ENCODE measurements at regions not wholly inside any gene's neighbourhood (a gene's known extent, or its start where the extent isn't known, plus 50 kb on each side); places are given as distances from the start of the nearest gene placed in this dataset.

DNA sequence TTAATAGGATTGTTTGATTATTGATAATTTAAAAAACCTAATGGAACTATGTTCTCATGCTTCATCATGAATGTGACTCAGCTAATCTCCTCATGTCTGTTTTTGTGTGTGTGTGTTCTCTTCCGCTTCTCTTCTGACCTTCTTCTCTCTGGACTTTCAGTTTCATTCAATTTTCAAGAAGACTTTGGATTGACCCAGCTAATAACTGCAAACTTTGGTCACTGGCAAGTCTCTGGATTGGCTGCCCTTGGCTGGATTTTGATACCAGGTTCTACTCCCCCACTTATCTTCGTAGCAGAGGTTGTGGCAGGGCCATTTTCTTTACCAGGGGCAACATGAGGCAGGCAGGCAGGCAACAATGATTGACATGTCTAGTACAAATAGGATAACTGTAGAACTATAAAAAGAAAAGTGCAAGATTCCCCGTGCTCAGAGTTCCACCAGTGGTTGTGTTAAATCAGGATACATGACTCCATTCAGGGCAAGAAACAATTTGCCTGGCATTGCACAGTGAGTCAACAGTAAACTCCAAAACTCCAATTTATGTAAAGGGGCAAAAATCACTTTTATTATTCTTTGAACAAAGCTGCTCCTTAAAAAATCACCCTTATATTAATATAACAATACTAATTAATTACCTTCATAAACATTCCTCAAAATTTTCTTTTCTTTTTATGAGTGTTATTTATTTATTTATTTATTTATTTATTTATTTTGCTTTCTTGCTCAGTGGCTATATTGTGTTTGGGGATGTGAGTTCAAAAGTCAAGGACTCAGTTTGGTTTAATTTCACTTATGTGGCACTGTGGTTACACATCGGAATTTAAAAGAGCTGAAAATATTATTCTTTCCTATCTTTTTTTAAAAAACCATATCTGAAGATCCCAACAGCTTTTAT, 167.6 kb downstream of the RND3 start:
- WGBS, 3 donors, result 78 to 82% (median 79%) methylated on average over 4 of the region's 4 CpGs
- Histone ChIP-seq H3K27ac (no peak overlapping the region), H3K36me3 (no peaks in the 10 kb centered on the region), H3K27me3 (no peaks in the 10 kb centered on the region), H3K4me1 (ENCODE audit: insufficient read depth) (no peaks in the 10 kb centered on the region), H3K4me3 (no peak overlapping the region), H3K9me3 (no peaks in the 10 kb centered on the region)
- no peak for TF ChIP-seq EP300 (IDR thresholded peaks at IDR 0.05)
- TF ChIP-seq, protein P1, sequence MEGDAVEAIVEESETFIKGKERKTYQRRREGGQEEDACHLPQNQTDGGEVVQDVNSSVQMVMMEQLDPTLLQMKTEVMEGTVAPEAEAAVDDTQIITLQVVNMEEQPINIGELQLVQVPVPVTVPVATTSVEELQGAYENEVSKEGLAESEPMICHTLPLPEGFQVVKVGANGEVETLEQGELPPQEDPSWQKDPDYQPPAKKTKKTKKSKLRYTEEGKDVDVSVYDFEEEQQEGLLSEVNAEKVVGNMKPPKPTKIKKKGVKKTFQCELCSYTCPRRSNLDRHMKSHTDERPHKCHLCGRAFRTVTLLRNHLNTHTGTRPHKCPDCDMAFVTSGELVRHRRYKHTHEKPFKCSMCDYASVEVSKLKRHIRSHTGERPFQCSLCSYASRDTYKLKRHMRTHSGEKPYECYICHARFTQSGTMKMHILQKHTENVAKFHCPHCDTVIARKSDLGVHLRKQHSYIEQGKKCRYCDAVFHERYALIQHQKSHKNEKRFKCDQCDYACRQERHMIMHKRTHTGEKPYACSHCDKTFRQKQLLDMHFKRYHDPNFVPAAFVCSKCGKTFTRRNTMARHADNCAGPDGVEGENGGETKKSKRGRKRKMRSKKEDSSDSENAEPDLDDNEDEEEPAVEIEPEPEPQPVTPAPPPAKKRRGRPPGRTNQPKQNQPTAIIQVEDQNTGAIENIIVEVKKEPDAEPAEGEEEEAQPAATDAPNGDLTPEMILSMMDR (IDR thresholded peaks at IDR 0.05), result no peak
- TF ChIP-seq POLR2A (IDR thresholded peaks at IDR 0.05), result no peak
- intact Hi-C loops (cut with DNase I), result no loop called here
- DNase-seq, result no peak

DNA sequence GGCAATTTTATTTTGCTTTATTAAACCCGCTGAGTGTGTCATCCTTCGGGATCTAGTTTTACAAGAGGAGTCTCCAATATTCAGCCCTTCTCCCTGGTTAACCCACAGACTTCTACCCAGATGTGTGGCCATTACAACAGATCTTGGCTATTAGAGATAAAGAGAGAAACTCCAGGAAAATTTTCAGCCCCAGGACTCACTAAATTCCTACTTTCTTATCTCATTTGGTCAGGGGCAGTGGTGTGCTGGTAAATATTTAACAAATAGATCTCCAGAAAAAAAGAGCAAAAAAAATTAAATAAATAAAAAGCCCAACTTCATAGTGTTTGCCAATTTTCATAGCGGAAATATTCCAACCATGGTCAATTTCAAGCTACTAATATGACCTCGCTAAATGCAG, 168.4 kb downstream of the RND3 start:
- Histone ChIP-seq H3K4me1 (ENCODE audit: insufficient read depth) (no peaks in the 10 kb centered on the region), H3K9me3 (no peaks in the 10 kb centered on the region), H3K27ac (no peak overlapping the region), H3K36me3 (no peaks in the 10 kb centered on the region), H3K4me3 (no peak overlapping the region), H3K27me3 (no peaks in the 10 kb centered on the region)
- WGBS, 3 donors, result 97 to 98% (median 98%) methylated on average over 4 of the region's 4 CpGs
- no peak for DNase-seq
- TF ChIP-seq, protein P1 (IDR thresholded peaks at IDR 0.05), result no peak
- no peak for TF ChIP-seq EP300 (IDR thresholded peaks at IDR 0.05)
- no peak for TF ChIP-seq POLR2A (IDR thresholded peaks at IDR 0.05)
- intact Hi-C loops (cut with DNase I), result no loop called here

DNA sequence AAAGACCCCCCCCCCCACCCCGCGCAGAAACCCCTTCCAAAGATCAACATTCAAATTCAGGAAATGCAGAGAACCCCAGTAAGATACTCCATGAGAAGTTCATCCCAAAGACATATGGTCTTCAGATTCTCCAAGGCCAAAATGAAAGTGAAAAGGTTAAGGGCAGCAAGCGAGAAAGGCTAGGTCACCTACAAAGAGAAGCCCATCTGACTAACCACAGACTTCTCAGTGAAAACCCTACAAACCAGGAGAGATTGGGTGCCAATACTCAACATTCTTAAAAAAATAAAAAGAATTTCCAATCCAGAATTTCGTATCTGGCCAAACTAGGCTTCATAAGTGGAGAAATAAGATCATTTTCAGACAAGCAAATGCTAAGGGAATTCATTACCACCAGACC, 175.2 kb downstream of the RND3 start:
- Histone ChIP-seq H3K27me3 (no peaks in the 10 kb centered on the region), H3K4me3 (no peak overlapping the region), H3K4me1 (ENCODE audit: insufficient read depth) (no peaks in the 10 kb centered on the region), H3K36me3 (no peaks in the 10 kb centered on the region), H3K27ac (no peak overlapping the region), H3K9me3 (no peaks in the 10 kb centered on the region)
- intact Hi-C loops (cut with DNase I), result no loop called here
- 92 to 95% (median 94%) methylated on average over 4 of the region's 4 CpGs for WGBS, 3 donors
- TF ChIP-seq EP300 (IDR thresholded peaks at IDR 0.05) (no peak), POLR2A (IDR thresholded peaks at IDR 0.05) (no peak)
- TF ChIP-seq, protein P1 (IDR thresholded peaks at IDR 0.05), result no peak
- DNase-seq, result no peak

GRCh38 chr2:150309311-150310080, 178.0 kb downstream of the RND3 start:
- intact Hi-C loops (cut with DNase I), result no loop called here
- no peak for TF ChIP-seq EP300 (IDR thresholded peaks at IDR 0.05)
- TF ChIP-seq, protein P1 (IDR thresholded peaks at IDR 0.05), result no peak
- TF ChIP-seq POLR2A (IDR thresholded peaks at IDR 0.05), result no peak
- Histone ChIP-seq H3K4me1 (ENCODE audit: insufficient read depth) (no peaks in the 10 kb centered on the region), H3K4me3 (no peak overlapping the region), H3K27me3 (no peaks in the 10 kb centered on the region), H3K27ac (no peak overlapping the region), H3K9me3 (no peaks in the 10 kb centered on the region), H3K36me3 (no peaks in the 10 kb centered on the region)
- no peak for DNase-seq
- WGBS, 3 donors, result 48 to 56% (median 52%) methylated on average over 3 of the region's 3 CpGs
